GM12878 (cell line): ENCODE measurements at regions not wholly inside any gene's neighbourhood (a gene's known extent, or its start where the extent isn't known, plus 50 kb on each side); places are given as distances from the start of the nearest gene placed in this dataset.

Experiments used
- BHLHE40 ChIP-seq, 2 experiments: fragments of 450-650 bp in 1 of 2; IDR thresholded peaks; 2 replicates each; pipeline ENCODE4 v1.6.1; 2011 to 2017; ENCODE audit warnings: low read depth in 2 of 2, borderline replicate concordance in 1 of 2, improper control_type of control experiment in 1 of 2, low read length in 1 of 2, mild to moderate bottlenecking in 1 of 2
- CREB1 ChIP-seq: IDR thresholded peaks from 2 replicates; pipeline ENCODE4 v1.6.1; 2012; ENCODE audit warnings: low read depth, mild to moderate bottlenecking, inconsistent platforms
- CTCF ChIP-seq, 3 experiments: IDR thresholded peaks in 2 of 3; conservative IDR thresholded peaks in 1 of 3; 2 replicates each; pipeline ENCODE4 v1.5.1; 2011; ENCODE audit warnings: low read depth in 3 of 3, low read length in 3 of 3, mild to moderate bottlenecking in 3 of 3, control low read depth in 2 of 3, moderate library complexity in 2 of 3, inconsistent platforms in 1 of 3, mixed read lengths in 1 of 3; ENCODE audit not compliant: control insufficient read depth in 2 of 3, insufficient read depth in 1 of 3; ENCODE audit errors: extremely low read depth in 1 of 3
- ELK1 ChIP-seq: IDR thresholded peaks from 2 replicates; pipeline ENCODE4 v1.6.1; 2012; ENCODE audit warnings: low read depth, low read length, improper control_type of control experiment
- EZH2 ChIP-seq: IDR thresholded peaks from 2 replicates; pipeline ENCODE4 v1.6.1; 2012; ENCODE audit warnings: low read depth, mild to moderate bottlenecking, control low read depth, inconsistent platforms, low read length, borderline replicate concordance; ENCODE audit not compliant: control insufficient read depth
- MEF2A ChIP-seq: IDR thresholded peaks from 2 replicates; pipeline ENCODE4 v1.6.1; 2011; ENCODE audit warnings: low read depth, mild to moderate bottlenecking, low read length, moderate library complexity; ENCODE audit not compliant: insufficient read depth

GRCh38 chr6:74755196-74755595 lies 450.7 kb downstream of the COL12A1 start:
- TF ChIP-seq CTCF (IDR thresholded peaks at IDR 0.05 in 2 of 3, conservative IDR thresholded peaks at IDR 0.05 in 1 of 3; ENCODE audit: control insufficient read depth in 2 of 3, extremely low read depth in 1 of 3, insufficient read depth in 1 of 3, low read depth in 3 of 3, low read length in 3 of 3) = no peak
- TF ChIP-seq MEF2A = no peak
- TF ChIP-seq CREB1 = no peak
- no peak for TF ChIP-seq ELK1
- TF ChIP-seq EZH2 = no peak
- no peak for TF ChIP-seq BHLHE40 (IDR thresholded peaks at IDR 0.05; ENCODE audit: borderline replicate concordance in 1 of 2, low read depth in 2 of 2, low read length in 1 of 2)
